ENCODE measurements at regions not wholly inside any gene's neighbourhood (a gene's known extent, or its start where the extent isn't known, plus 50 kb on each side); places are given as distances from the start of the nearest gene placed in this dataset.
"Not testable (repeated sequence)": the region's sequence is repeated elsewhere in the genome, so short reads cannot be mapped to it uniquely, and the experiment has no call there.

DNA sequence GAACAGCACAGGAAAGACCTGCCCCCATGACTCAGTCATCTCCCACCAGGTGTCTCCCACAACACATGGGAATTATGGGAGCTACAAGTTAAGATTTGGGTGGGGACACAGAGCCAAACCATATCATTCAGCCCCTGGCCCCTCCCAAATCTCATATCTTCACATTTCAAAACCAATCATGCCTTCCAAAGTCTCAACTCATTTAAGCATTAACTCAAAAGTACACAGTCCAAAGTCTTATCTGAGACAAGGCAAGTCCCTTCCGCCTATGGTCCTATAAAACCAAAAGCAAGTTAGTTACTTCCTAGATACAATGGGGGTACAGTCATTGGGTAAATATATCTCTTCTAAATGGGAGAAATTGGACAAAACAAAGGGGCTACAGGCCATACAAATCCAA is 88.4 kb downstream of the OLFM4 start:
- POLR2A ChIA-PET; H3K4me1 Mint-ChIP-seq; H3K27me3 Mint-ChIP-seq; H3K4me3 ChIP-seq (ENCODE audit: control insufficient read depth in 1 of 2, extremely low read depth in 1 of 2, low read length in 1 of 2); H3K4me3 Mint-ChIP-seq; H3K36me3 ChIP-seq (ENCODE audit: control insufficient read depth in 2 of 2, extremely low read depth in 1 of 2, insufficient read depth in 1 of 2, low read length in 1 of 2); DNase-seq; H3K27ac ChIP-seq (ENCODE audit: low read length); H3K36me3 Mint-ChIP-seq; CTCF ChIA-PET; H3K27ac Mint-ChIP-seq; H3K4me1 ChIP-seq (ENCODE audit: control insufficient read depth in 1 of 2, extremely low read depth in 1 of 2, insufficient read depth in 2 of 2, low read length in 2 of 2); ATAC-seq (replicated peaks in 1 of 4); H3K27me3 ChIP-seq (replicated peaks in 1 of 2; ENCODE audit: control insufficient read depth in 2 of 2, extremely low read depth in 1 of 2, insufficient read depth in 2 of 2, low read length in 1 of 2); H3K9me3 ChIP-seq: not testable (repeated sequence)
- peaks cover 6 to 10% (median 7%) of the 10 kb centered on the region in 3 donors for H3K9me3 Mint-ChIP-seq
- no CpG with 5 or more reads among the region's 1 CpG for WGBS (ENCODE audit: insufficient coverage)

DNA sequence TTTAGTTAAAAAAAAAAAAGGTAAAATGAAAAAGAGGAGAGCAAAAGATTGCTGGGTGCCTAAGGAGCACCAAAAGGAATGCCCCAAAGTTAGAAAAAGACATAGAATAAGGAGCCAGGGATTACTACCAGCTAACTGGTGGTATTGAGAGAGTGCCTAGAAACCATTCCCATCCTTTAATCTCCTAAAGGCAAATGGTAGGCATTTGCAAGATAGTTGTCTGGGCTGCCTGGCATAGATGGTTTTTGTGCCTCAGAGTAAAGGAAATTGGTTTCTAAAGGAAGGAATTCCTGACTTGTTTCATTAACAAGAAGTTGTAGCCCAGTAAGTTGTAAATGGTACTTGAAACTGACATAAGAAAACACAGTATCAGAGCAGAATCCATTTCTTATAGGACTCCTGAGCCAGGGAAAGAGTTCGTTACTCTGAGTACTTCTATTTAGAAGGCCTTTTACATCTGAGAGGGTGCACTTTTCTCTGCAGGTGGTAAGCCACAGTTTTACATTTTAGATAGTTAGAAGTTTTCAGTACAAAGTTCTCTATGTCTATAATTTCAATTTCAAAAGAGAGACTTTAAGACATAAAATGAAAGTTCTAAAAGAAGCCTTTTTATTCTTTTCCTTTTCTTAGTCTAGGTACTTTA is 92.6 kb downstream of the OLFM4 start:
- ChIA-PET CTCF (no interaction called here), POLR2A (no interaction called here)
- ATAC-seq (replicated peaks in 1 of 4) (no peak), DNase-seq (no peak)
- Histone ChIP-seq H3K27me3 (replicated peaks in 1 of 2; ENCODE audit: control insufficient read depth in 2 of 2, extremely low read depth in 1 of 2, insufficient read depth in 2 of 2, low read length in 1 of 2) (no peaks in the 10 kb centered on the region), H3K9me3 (no peaks in the 10 kb centered on the region), H3K4me1 (ENCODE audit: control insufficient read depth in 1 of 2, extremely low read depth in 1 of 2, insufficient read depth in 2 of 2, low read length in 2 of 2) (no peaks in the 10 kb centered on the region), H3K36me3 (ENCODE audit: control insufficient read depth in 2 of 2, extremely low read depth in 1 of 2, insufficient read depth in 1 of 2, low read length in 1 of 2) (no peaks in the 10 kb centered on the region), H3K27ac (ENCODE audit: low read length) (no peak overlapping the region), H3K4me3 (ENCODE audit: control insufficient read depth in 1 of 2, extremely low read depth in 1 of 2, low read length in 1 of 2) (no peak overlapping the region)
- Mint-ChIP-seq H3K36me3 (no peaks in the 10 kb centered on the region), H3K4me3 (no peak overlapping the region), H3K4me1 (no peaks in the 10 kb centered on the region), H3K27me3 (no peaks in the 10 kb centered on the region), H3K9me3 (peaks cover 6 to 10% (median 7%) of the 10 kb centered on the region in 3 donors), H3K27ac (no peak overlapping the region)
- no CpG with 5 or more reads among the region's 1 CpG for WGBS (ENCODE audit: insufficient coverage)

DNA sequence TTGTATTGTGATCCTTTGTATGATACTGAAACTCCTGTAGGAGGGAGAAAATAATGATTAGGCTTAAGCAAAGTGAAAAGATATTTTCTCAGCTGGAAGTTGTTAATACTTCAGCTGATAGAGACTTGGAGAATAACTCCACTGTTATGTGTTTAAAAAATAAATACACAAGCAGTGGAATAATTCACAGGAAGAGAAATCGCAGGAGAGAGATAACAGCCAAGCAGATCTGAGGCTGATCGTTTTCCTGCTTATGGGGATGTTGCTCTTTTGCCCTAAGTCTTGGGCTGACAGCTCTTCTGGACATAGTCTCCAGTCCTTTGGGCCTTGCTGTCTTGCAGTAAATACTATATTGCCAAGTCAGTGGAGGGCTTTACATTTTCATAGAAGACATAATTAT is 93.3 kb downstream of the OLFM4 start:
- ChIA-PET POLR2A (no interaction called here), CTCF (no interaction called here)
- Mint-ChIP-seq H3K36me3 (no peaks in the 10 kb centered on the region), H3K4me1 (no peaks in the 10 kb centered on the region), H3K27ac (no peak overlapping the region), H3K9me3 (peaks cover 2 to 10% (median 7%) of the 10 kb centered on the region in 3 donors), H3K4me3 (no peak overlapping the region), H3K27me3 (no peaks in the 10 kb centered on the region)
- Histone ChIP-seq H3K36me3 (ENCODE audit: control insufficient read depth in 2 of 2, extremely low read depth in 1 of 2, insufficient read depth in 1 of 2, low read length in 1 of 2) (no peaks in the 10 kb centered on the region), H3K27me3 (replicated peaks in 1 of 2; ENCODE audit: control insufficient read depth in 2 of 2, extremely low read depth in 1 of 2, insufficient read depth in 2 of 2, low read length in 1 of 2) (no peaks in the 10 kb centered on the region), H3K4me3 (ENCODE audit: control insufficient read depth in 1 of 2, extremely low read depth in 1 of 2, low read length in 1 of 2) (no peak overlapping the region), H3K4me1 (ENCODE audit: control insufficient read depth in 1 of 2, extremely low read depth in 1 of 2, insufficient read depth in 2 of 2, low read length in 2 of 2) (no peaks in the 10 kb centered on the region), H3K27ac (ENCODE audit: low read length) (no peak overlapping the region), H3K9me3 (no peaks in the 10 kb centered on the region)
- ATAC-seq (replicated peaks in 1 of 4) (no peak), DNase-seq (no peak)
- WGBS (ENCODE audit: insufficient coverage), result 58% methylated on average over 2 of the region's 2 CpGs

DNA sequence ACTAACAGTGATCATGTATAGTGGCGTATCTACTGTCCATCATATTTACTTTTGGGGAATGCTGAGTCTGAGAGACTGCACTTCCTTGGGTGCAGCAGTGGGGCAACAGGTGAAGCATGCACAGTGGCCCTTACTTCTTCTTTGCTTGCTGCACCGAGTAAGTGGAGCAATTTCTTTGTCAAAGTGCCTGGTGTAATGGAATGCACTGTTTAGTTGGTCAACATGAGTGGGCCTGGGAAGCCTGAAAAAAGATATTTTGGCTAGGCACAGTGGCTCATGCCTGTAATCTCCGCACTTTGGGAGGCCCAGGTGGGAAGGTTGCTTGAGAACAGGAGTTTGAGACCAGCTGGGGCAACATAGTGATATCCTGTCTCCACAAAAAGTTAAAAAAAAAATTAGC is 94.9 kb downstream of the OLFM4 start:
- ChIA-PET POLR2A (no interaction called here), CTCF (no interaction called here)
- Histone ChIP-seq H3K27me3 (replicated peaks in 1 of 2; ENCODE audit: control insufficient read depth in 2 of 2, extremely low read depth in 1 of 2, insufficient read depth in 2 of 2, low read length in 1 of 2) (no peaks in the 10 kb centered on the region), H3K9me3 (no peaks in the 10 kb centered on the region), H3K4me1 (ENCODE audit: control insufficient read depth in 1 of 2, extremely low read depth in 1 of 2, insufficient read depth in 2 of 2, low read length in 2 of 2) (no peaks in the 10 kb centered on the region), H3K36me3 (ENCODE audit: control insufficient read depth in 2 of 2, extremely low read depth in 1 of 2, insufficient read depth in 1 of 2, low read length in 1 of 2) (no peaks in the 10 kb centered on the region), H3K4me3 (ENCODE audit: control insufficient read depth in 1 of 2, extremely low read depth in 1 of 2, low read length in 1 of 2) (no peak overlapping the region), H3K27ac (ENCODE audit: low read length) (no peak overlapping the region)
- H3K27ac Mint-ChIP-seq, result no peak overlapping the region
- peaks cover 0 to 5% (median 2%) of the 10 kb centered on the region in 3 donors for H3K9me3 Mint-ChIP-seq
- ATAC-seq (replicated peaks in 1 of 4) (no peak), DNase-seq (no peak)
- no peaks in the 10 kb centered on the region for H3K36me3 Mint-ChIP-seq
- H3K27me3 Mint-ChIP-seq, result no peaks in the 10 kb centered on the region
- WGBS (ENCODE audit: insufficient coverage), result 70% methylated on average over 2 of the region's 3 CpGs
- no peaks in the 10 kb centered on the region for H3K4me1 Mint-ChIP-seq
- H3K4me3 Mint-ChIP-seq, result no peak overlapping the region

DNA sequence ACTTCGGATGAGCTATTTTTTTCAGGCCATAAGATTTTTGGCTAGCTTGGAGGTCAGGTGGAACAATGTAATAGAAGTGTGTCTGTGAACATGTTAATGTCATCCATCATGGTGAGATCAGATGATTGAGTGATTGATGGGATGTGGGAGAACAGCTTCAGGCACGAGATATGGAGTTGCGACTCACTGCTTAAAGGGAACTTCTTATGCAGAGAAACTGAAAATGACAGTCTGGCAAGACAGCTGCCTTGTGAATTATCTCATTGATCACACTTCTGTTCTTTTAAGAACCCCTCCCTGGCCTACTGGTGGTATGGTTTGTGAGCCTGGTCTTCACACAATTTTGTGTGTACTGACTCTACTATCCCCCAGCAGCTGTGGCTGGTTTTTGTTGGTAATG is 96.0 kb downstream of the OLFM4 start:
- Histone ChIP-seq H3K9me3 (no peaks in the 10 kb centered on the region), H3K27ac (ENCODE audit: low read length) (no peak overlapping the region), H3K4me1 (ENCODE audit: control insufficient read depth in 1 of 2, extremely low read depth in 1 of 2, insufficient read depth in 2 of 2, low read length in 2 of 2) (no peaks in the 10 kb centered on the region), H3K4me3 (ENCODE audit: control insufficient read depth in 1 of 2, extremely low read depth in 1 of 2, low read length in 1 of 2) (no peak overlapping the region), H3K36me3 (ENCODE audit: control insufficient read depth in 2 of 2, extremely low read depth in 1 of 2, insufficient read depth in 1 of 2, low read length in 1 of 2) (no peaks in the 10 kb centered on the region), H3K27me3 (replicated peaks in 1 of 2; ENCODE audit: control insufficient read depth in 2 of 2, extremely low read depth in 1 of 2, insufficient read depth in 2 of 2, low read length in 1 of 2) (no peaks in the 10 kb centered on the region)
- POLR2A ChIA-PET, result no interaction called here
- no peak for DNase-seq
- no peak overlapping the region for H3K4me3 Mint-ChIP-seq
- no peaks in the 10 kb centered on the region for H3K27me3 Mint-ChIP-seq
- H3K9me3 Mint-ChIP-seq, result peaks cover 0 to 3% (median 2%) of the 10 kb centered on the region in 3 donors
- 50% methylated on average over 2 of the region's 3 CpGs for WGBS (ENCODE audit: insufficient coverage)
- no peak for ATAC-seq (replicated peaks in 1 of 4)
- no peak overlapping the region for H3K27ac Mint-ChIP-seq
- H3K36me3 Mint-ChIP-seq, result no peaks in the 10 kb centered on the region
- no peaks in the 10 kb centered on the region for H3K4me1 Mint-ChIP-seq
- CTCF ChIA-PET, result no interaction called here

DNA sequence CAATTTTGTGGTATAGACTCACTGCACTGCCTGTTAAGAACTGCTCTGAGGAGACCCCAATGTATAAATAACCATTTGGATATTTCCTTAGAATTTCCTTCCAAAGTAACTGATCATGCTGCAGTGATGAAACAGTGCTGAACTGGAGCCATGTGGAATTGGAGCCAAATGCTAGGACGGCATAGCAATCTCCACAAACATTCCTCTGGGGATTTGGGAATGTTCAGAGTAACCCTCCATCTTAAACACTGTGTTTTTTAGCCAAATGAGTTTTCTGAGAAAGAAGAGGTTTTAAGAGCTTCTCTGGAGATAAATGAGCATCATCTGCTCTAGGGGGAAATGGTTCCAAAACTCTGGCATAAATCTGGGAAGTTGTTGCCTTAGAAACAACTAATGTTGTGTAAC is 98.2 kb downstream of the OLFM4 start:
- Mint-ChIP-seq H3K27ac (no peak overlapping the region), H3K9me3 (no peaks in the 10 kb centered on the region), H3K27me3 (no peaks in the 10 kb centered on the region), H3K4me1 (no peaks in the 10 kb centered on the region), H3K36me3 (no peaks in the 10 kb centered on the region), H3K4me3 (no peak overlapping the region)
- no peaks in the 10 kb centered on the region for H3K27me3 ChIP-seq (replicated peaks in 1 of 2; ENCODE audit: control insufficient read depth in 2 of 2, extremely low read depth in 1 of 2, insufficient read depth in 2 of 2, low read length in 1 of 2)
- no peak for DNase-seq
- no peaks in the 10 kb centered on the region for H3K4me1 ChIP-seq (ENCODE audit: control insufficient read depth in 1 of 2, extremely low read depth in 1 of 2, insufficient read depth in 2 of 2, low read length in 2 of 2)
- no peak overlapping the region for H3K4me3 ChIP-seq (ENCODE audit: control insufficient read depth in 1 of 2, extremely low read depth in 1 of 2, low read length in 1 of 2)
- CTCF ChIA-PET, result no interaction called here
- H3K9me3 ChIP-seq, result no peaks in the 10 kb centered on the region
- POLR2A ChIA-PET, result no interaction called here
- no peak overlapping the region for H3K27ac ChIP-seq (ENCODE audit: low read length)
- WGBS (ENCODE audit: insufficient coverage), result no CpG with 5 or more reads among the region's 1 CpG
- no peaks in the 10 kb centered on the region for H3K36me3 ChIP-seq (ENCODE audit: control insufficient read depth in 2 of 2, extremely low read depth in 1 of 2, insufficient read depth in 1 of 2, low read length in 1 of 2)
- no peak for ATAC-seq (replicated peaks in 1 of 4)

DNA sequence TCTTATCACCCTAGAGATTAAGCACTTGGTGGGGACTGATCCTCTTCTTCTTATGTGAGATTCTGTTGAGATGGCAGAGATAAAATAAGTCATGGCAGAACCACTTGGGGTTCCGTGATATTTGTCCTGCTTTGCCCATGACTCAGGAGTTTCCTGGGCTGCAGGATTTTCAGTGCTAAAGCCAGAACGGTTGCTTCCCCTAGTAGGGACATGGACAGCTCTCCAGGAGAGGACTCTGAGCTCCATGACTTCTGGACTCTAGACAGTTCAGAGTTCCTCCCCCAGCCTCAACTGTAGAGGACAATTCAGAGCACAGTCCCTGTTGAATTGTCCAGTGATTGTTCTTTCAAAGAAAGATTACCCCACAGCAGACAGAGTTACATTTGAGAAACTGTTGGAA is 98.8 kb downstream of the OLFM4 start:
- H3K27ac Mint-ChIP-seq, result no peak overlapping the region
- Histone ChIP-seq H3K4me3 (ENCODE audit: control insufficient read depth in 1 of 2, extremely low read depth in 1 of 2, low read length in 1 of 2) (no peak overlapping the region), H3K27ac (ENCODE audit: low read length) (no peak overlapping the region), H3K4me1 (ENCODE audit: control insufficient read depth in 1 of 2, extremely low read depth in 1 of 2, insufficient read depth in 2 of 2, low read length in 2 of 2) (no peaks in the 10 kb centered on the region), H3K9me3 (no peaks in the 10 kb centered on the region), H3K36me3 (ENCODE audit: control insufficient read depth in 2 of 2, extremely low read depth in 1 of 2, insufficient read depth in 1 of 2, low read length in 1 of 2) (no peaks in the 10 kb centered on the region), H3K27me3 (replicated peaks in 1 of 2; ENCODE audit: control insufficient read depth in 2 of 2, extremely low read depth in 1 of 2, insufficient read depth in 2 of 2, low read length in 1 of 2) (no peaks in the 10 kb centered on the region)
- H3K36me3 Mint-ChIP-seq, result no peaks in the 10 kb centered on the region
- CTCF ChIA-PET, result no interaction called here
- peaks cover 0 to 4% (median 0%) of the 10 kb centered on the region in 3 donors for H3K9me3 Mint-ChIP-seq
- DNase-seq (no peak), ATAC-seq (replicated peaks in 1 of 4) (no peak)
- no peaks in the 10 kb centered on the region for H3K4me1 Mint-ChIP-seq
- POLR2A ChIA-PET, result no interaction called here
- no peak overlapping the region for H3K4me3 Mint-ChIP-seq
- H3K27me3 Mint-ChIP-seq, result no peaks in the 10 kb centered on the region
- WGBS (ENCODE audit: insufficient coverage), result 71% methylated on average over 1 of the region's 2 CpGs

Data from T-cell (primary cell).